DMS53 treated with DMSO at 0.1 percent for 48 hours (cell line): ENCODE measurements at regions not wholly inside any gene's neighbourhood (a gene's known extent, or its start where the extent isn't known, plus 50 kb on each side); places are given as distances from the start of the nearest gene placed in this dataset.
"Not testable (repeated sequence)": the region's sequence is repeated elsewhere in the genome, so short reads cannot be mapped to it uniquely, and the experiment has no call there.

ENCODE experiments used
- DNase-seq: peaks from one replicate; lab custom pipeline; 2025; ENCODE audit not compliant: unreplicated experiment; lab: John Stamatoyannopoulos, UW

- DNase-seq, result no peak
Measured at GRCh38 chr21:35582731-35583130, 477.6 kb downstream of the SETD4 start.

GRCh38 chr21:35581640-35582039 lies 478.7 kb downstream of the SETD4 start:
- DNase-seq, result no peak

- DNase-seq, result no peak
Measured at GRCh38 chr21:35579520-35580293, 480.6 kb downstream of the SETD4 start.

- DNase-seq, result no peak
Measured at GRCh38 chr21:35578831-35579471, 481.4 kb downstream of the SETD4 start.

GRCh38 chr21:35578347-35578782 lies 482.0 kb downstream of the SETD4 start:
- no peak for DNase-seq

- DNase-seq, result no peak
Measured at GRCh38 chr21:35575280-35575915, 484.9 kb downstream of the SETD4 start.

GRCh38 chr21:35573472-35574374 lies 486.6 kb downstream of the SETD4 start:
- no peak for DNase-seq

GRCh38 chr21:35571910-35572309 lies 488.4 kb downstream of the SETD4 start:
- no peak for DNase-seq

GRCh38 chr21:35568643-35569042 lies 491.7 kb downstream of the SETD4 start:
- no peak for DNase-seq

GRCh38 chr21:35566874-35567273 lies 493.5 kb downstream of the SETD4 start:
- DNase-seq, result no peak

- DNase-seq, result no peak
Measured at GRCh38 chr21:35565204-35565611, 495.1 kb downstream of the SETD4 start.

- DNase-seq, result no peak
Measured at GRCh38 chr21:35563885-35564451, 496.4 kb downstream of the SETD4 start.

GRCh38 chr21:35562876-35563275 lies 497.4 kb downstream of the SETD4 start:
- no peak for DNase-seq

- no peak for DNase-seq
Measured at GRCh38 chr21:35561116-35561515, 499.2 kb downstream of the SETD4 start.

- no peak for DNase-seq
Measured at GRCh38 chr21:35559829-35560225, 500.5 kb downstream of the SETD4 start.

- DNase-seq, result no peak
Measured at GRCh38 chr21:35559128-35559828, 501.0 kb downstream of the SETD4 start.

GRCh38 chr21:35556536-35556935 lies 503.8 kb downstream of the SETD4 start:
- DNase-seq, result no peak

GRCh38 chr21:35552483-35552882 lies 503.4 kb upstream of the RUNX1 start:
- DNase-seq, result not testable (repeated sequence)

- no peak for DNase-seq
Measured at GRCh38 chr21:35548904-35549615, 500.0 kb upstream of the RUNX1 start.
